CD14-positive monocyte (primary cell): ENCODE measurements at regions not wholly inside any gene's neighbourhood (a gene's known extent, or its start where the extent isn't known, plus 50 kb on each side); places are given as distances from the start of the nearest gene placed in this dataset.

Experiments used
- DNase-seq, 3 donors: peaks; one replicate each; pipeline ENCODE4 v3.0.0-alpha.2; 2011 to 2022
- H2AFZ ChIP-seq: 2 replicates; pipeline ENCODE4 v1.6.0; 2012; ENCODE audit warnings: mild to moderate bottlenecking, low read depth, low read length, inconsistent platforms; ENCODE audit not compliant: insufficient read depth, poor library complexity, severe bottlenecking
- H3K27ac ChIP-seq, 2 donors: 1 replicate in 1 of 2; 2 replicates in 1 of 2; pipeline ENCODE4 v1.5.1; 2012 to 2013; ENCODE audit warnings: low read length in 2 of 2, control low read depth in 1 of 2, inconsistent platforms in 1 of 2, low read depth in 1 of 2, mild to moderate bottlenecking in 1 of 2
- H3K27me3 ChIP-seq, 2 donors: one replicate each; pipeline versions ENCODE4 v1.6.0 to v1.6.1; 2011 to 2013; ENCODE audit warnings: low read length in 2 of 2; ENCODE audit not compliant: control insufficient read depth in 2 of 2, insufficient read depth in 2 of 2
- H3K36me3 ChIP-seq, 2 donors: replicated peaks in 1 of 2; 1 replicate in 1 of 2; 2 replicates in 1 of 2; pipeline versions ENCODE4 v1.5.1 to v1.6.1; 2012 to 2013; ENCODE audit warnings: low read length in 2 of 2, control low read depth in 1 of 2, inconsistent platforms in 1 of 2, mild to moderate bottlenecking in 1 of 2; ENCODE audit not compliant: insufficient read depth in 2 of 2, control insufficient read depth in 1 of 2
- H3K4me1 ChIP-seq, 2 donors: 1 replicate in 1 of 2; 2 replicates in 1 of 2; pipeline versions ENCODE4 v1.5.1 to v1.6.1; 2012 to 2013; ENCODE audit warnings: low read length in 2 of 2, control low read depth in 1 of 2, inconsistent platforms in 1 of 2, mild to moderate bottlenecking in 1 of 2, moderate library complexity in 1 of 2; ENCODE audit not compliant: insufficient read depth in 2 of 2, control insufficient read depth in 1 of 2
- H3K4me2 ChIP-seq: replicated peaks from 2 replicates; pipeline ENCODE3; 2012; ENCODE audit warnings: low read length, moderate library complexity, mild to moderate bottlenecking; ENCODE audit not compliant: poor library complexity, severe bottlenecking; ENCODE audit errors: extremely low read depth
- H3K4me3 ChIP-seq, 3 experiments: fragments of 200-600 bp in 1 of 3; sonication (generic) in 1 of 3; replicated peaks in 1 of 3; 1 replicate in 2 of 3; 2 replicates in 1 of 3; pipeline ENCODE4 v1.5.1; 2011 to 2013; ENCODE audit warnings: low read length in 3 of 3, mild to moderate bottlenecking in 3 of 3, control low read depth in 2 of 3, low read depth in 2 of 3, inconsistent platforms in 1 of 3, moderate library complexity in 1 of 3
- H3K79me2 ChIP-seq: 2 replicates; pipeline ENCODE4 v1.6.0; 2012; ENCODE audit warnings: mild to moderate bottlenecking, control low read depth, inconsistent platforms, low read length, moderate library complexity; ENCODE audit not compliant: insufficient read depth
- H3K9ac ChIP-seq: 2 replicates; pipeline ENCODE4 v1.6.0; 2017; ENCODE audit warnings: low read length, mild to moderate bottlenecking; ENCODE audit not compliant: insufficient read depth, poor library complexity, severe bottlenecking
- H3K9me3 ChIP-seq, 2 donors: replicated peaks in 1 of 2; 1 replicate in 1 of 2; 2 replicates in 1 of 2; pipeline versions ENCODE4 v1.5.1 to v1.6.1; 2012 to 2013; ENCODE audit warnings: low read length in 2 of 2, control low read depth in 1 of 2; ENCODE audit not compliant: control insufficient read depth in 1 of 2, insufficient read depth in 1 of 2
- H4K20me1 ChIP-seq: 2 replicates; pipeline ENCODE4 v1.6.0; 2012; ENCODE audit warnings: mild to moderate bottlenecking, low read length, control low read depth, moderate library complexity; ENCODE audit not compliant: insufficient read depth
- H3K27ac Mint-ChIP-seq, 7 donors: one replicate each; pipeline ENCODE4 v1.8.0; 2020; ENCODE audit warnings: mild to moderate bottlenecking in 7 of 7, mixed read lengths in 7 of 7, moderate library complexity in 6 of 7, inconsistent platforms in 2 of 7
- H3K27me3 Mint-ChIP-seq, 3 donors: one replicate each; pipeline ENCODE4 v1.8.0; 2021 to 2022; ENCODE audit warnings: low read depth in 3 of 3, mild to moderate bottlenecking in 3 of 3, mixed read lengths in 3 of 3, moderate library complexity in 3 of 3, inconsistent platforms in 1 of 3
- H3K36me3 Mint-ChIP-seq, 2 donors: one replicate each; pipeline ENCODE4 v1.8.0; 2020; ENCODE audit warnings: mixed read lengths in 2 of 2, inconsistent platforms in 1 of 2, mild to moderate bottlenecking in 1 of 2
- H3K4me1 Mint-ChIP-seq: one replicate; pipeline ENCODE4 v1.8.0; 2020; ENCODE audit warnings: mild to moderate bottlenecking, mixed read lengths
- H3K4me3 Mint-ChIP-seq, 2 donors: one replicate each; pipeline ENCODE4 v1.8.0; 2020; ENCODE audit warnings: mild to moderate bottlenecking in 2 of 2, mixed read lengths in 2 of 2, moderate library complexity in 1 of 2
- H3K9me3 Mint-ChIP-seq, 7 donors: one replicate each; pipeline ENCODE4 v1.8.0; 2020 to 2022; ENCODE audit warnings: mixed read lengths in 7 of 7, mild to moderate bottlenecking in 6 of 7, moderate library complexity in 6 of 7, inconsistent platforms in 2 of 7
- CTCF ChIP-seq: fragments of 200-600 bp; IDR thresholded peaks from one replicate; pipeline ENCODE4 v1.8.0; 2022; ENCODE audit warnings: antibody characterized with exemption, mild to moderate bottlenecking
- WGBS: methylation state at CpG from one replicate; pipeline ENCODE4 v1.1.5; 2013; ENCODE audit warnings: missing lambda C conversion rate; ENCODE audit not compliant: insufficient coverage; 5-methylcytosine and 5-hydroxymethylcytosine counted together
- intact Hi-C, 2 donors: fragments of 100-400 bp; cut with micrococcal nuclease; formaldehyde crosslinking; loops; one replicate each; pipeline versions ENCODE4 v1.15.0 to v1.15.1; 2023

DNA sequence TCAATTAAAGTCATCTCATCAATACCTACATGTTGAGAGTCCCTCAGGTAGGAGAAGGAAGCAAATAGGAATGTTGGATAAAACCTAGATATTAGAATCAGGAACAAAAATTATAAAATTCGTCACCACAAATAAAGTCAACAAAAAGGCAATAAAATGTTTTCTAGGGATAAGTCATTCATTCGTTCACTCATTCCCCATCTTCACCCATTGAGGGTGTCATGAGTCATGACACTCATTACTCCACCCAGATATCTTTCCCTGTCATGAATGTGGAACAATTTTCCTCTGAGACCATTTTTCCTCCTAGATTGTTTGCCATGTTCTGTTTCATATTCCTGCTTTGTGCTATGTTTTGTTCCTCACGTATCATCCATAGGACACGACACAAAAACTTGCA, 50.9 kb upstream of the OLIG3 start:
- H3K79me2 ChIP-seq: no peaks in the 10 kb centered on the region
- H3K9me3 ChIP-seq: no peaks in the 10 kb centered on the region
- TF ChIP-seq CTCF: no peak
- Mint-ChIP-seq H3K9me3 (peaks cover 0 to 5% (median 0%) of the 10 kb centered on the region in 7 donors), H3K4me1 (no peaks in the 10 kb centered on the region), H3K36me3 (no peaks in the 10 kb centered on the region), H3K4me3 (no peak overlapping the region), H3K27me3 (peaks cover 10 to 31% (median 16%) of the 10 kb centered on the region in 3 donors), H3K27ac (no peak overlapping the region)
- intact Hi-C loops: no loop called here
- H3K36me3 ChIP-seq: no peaks in the 10 kb centered on the region
- H3K4me2 ChIP-seq: no peak overlapping the region
- DNase-seq: no peak
- 100% methylated on average over 1 of the region's 4 CpGs for WGBS
- no peaks in the 10 kb centered on the region for H3K4me1 ChIP-seq
- no peak overlapping the region for H3K27ac ChIP-seq
- peaks cover 18 to 24% of the 10 kb centered on the region in 2 donors for H3K27me3 ChIP-seq
- H3K9ac ChIP-seq: no peak overlapping the region
- no peak overlapping the region for H3K4me3 ChIP-seq
- H2AFZ ChIP-seq: no peak overlapping the region
- no peaks in the 10 kb centered on the region for H4K20me1 ChIP-seq

- TF ChIP-seq CTCF: no peak
- no peaks in the 10 kb centered on the region for H4K20me1 ChIP-seq
- WGBS: no CpG with 5 or more reads among the region's 1 CpG
- Mint-ChIP-seq H3K27ac (no peak overlapping the region), H3K27me3 (peaks cover 12 to 33% (median 15%) of the 10 kb centered on the region in 3 donors), H3K9me3 (peaks cover 0 to 2% (median 0%) of the 10 kb centered on the region in 7 donors), H3K4me3 (no peak overlapping the region), H3K36me3 (no peaks in the 10 kb centered on the region), H3K4me1 (no peaks in the 10 kb centered on the region)
- H3K79me2 ChIP-seq: no peaks in the 10 kb centered on the region
- no peak overlapping the region for H3K4me3 ChIP-seq
- H3K9ac ChIP-seq: no peak overlapping the region
- DNase-seq: no peak
- H3K4me1 ChIP-seq: no peaks in the 10 kb centered on the region
- H3K4me2 ChIP-seq: no peak overlapping the region
- H2AFZ ChIP-seq: no peak overlapping the region
- H3K27ac ChIP-seq: no peak overlapping the region
- no peaks in the 10 kb centered on the region for H3K36me3 ChIP-seq
- intact Hi-C loops: no loop called here
- no peaks in the 10 kb centered on the region for H3K9me3 ChIP-seq
- H3K27me3 ChIP-seq: peaks cover 18 to 27% of the 10 kb centered on the region in 2 donors
Measured at GRCh38 chr6:137547186-137547585, 53.0 kb upstream of the OLIG3 start.
